ENCODE measurements at regions not wholly inside any gene's neighbourhood (a gene's known extent, or its start where the extent isn't known, plus 50 kb on each side); places are given as distances from the start of the nearest gene placed in this dataset.
"Not testable (repeated sequence)": the region's sequence is repeated elsewhere in the genome, so short reads cannot be mapped to it uniquely, and the experiment has no call there.

GRCh38 chr2:150207979-150208378 is 279.5 kb downstream of the RND3 start:
- Histone ChIP-seq H3K79me2 (ENCODE audit: control insufficient read depth, insufficient read depth, low read length) (no peaks in the 10 kb centered on the region), H3K27ac (ENCODE audit: insufficient read depth, low read length) (no peak overlapping the region), H3K4me3 (replicated peaks in 1 of 4; ENCODE audit: control extremely low read depth in 1 of 4, insufficient read depth in 1 of 4, low read depth in 3 of 4, low read length in 4 of 4) (no peak overlapping the region), H3K4me1 (ENCODE audit: control insufficient read depth, extremely low read depth, insufficient read depth, low read length) (peaks cover 6% of the 10 kb centered on the region), H3K36me3 (ENCODE audit: control insufficient read depth, insufficient read depth, low read length) (no peaks in the 10 kb centered on the region), H3K4me2 (ENCODE audit: extremely low read depth, insufficient read depth, low read length) (no peak overlapping the region), H3K9ac (ENCODE audit: insufficient read depth, low read length) (no peak overlapping the region), H2AFZ (ENCODE audit: low read length) (no peak overlapping the region), H3K27me3 (ENCODE audit: control insufficient read depth, insufficient read depth, low read length) (no peaks in the 10 kb centered on the region), H3K9me3 (ENCODE audit: control insufficient read depth, insufficient read depth, low read depth, low read length) (no peaks in the 10 kb centered on the region), H4K20me1 (ENCODE audit: control insufficient read depth, extremely low read depth, insufficient read depth, low read length) (no peaks in the 10 kb centered on the region)
- DNase-seq (ENCODE audit: low read depth in 2 of 2), result no peak
- TF ChIP-seq EZH2 (IDR thresholded peaks at IDR 0.05; ENCODE audit: low read length, missing control alignments), result no peak
- TF ChIP-seq CTCF (conservative IDR thresholded peaks at IDR 0.05 in 1 of 2, IDR thresholded peaks at IDR 0.05 in 1 of 2; ENCODE audit: low read depth in 1 of 2, low read length in 2 of 2), result no peak

- H3K79me2 ChIP-seq (ENCODE audit: control insufficient read depth, insufficient read depth, low read length), result no peaks in the 10 kb centered on the region
- no peaks in the 10 kb centered on the region for H3K4me1 ChIP-seq (ENCODE audit: control insufficient read depth, extremely low read depth, insufficient read depth, low read length)
- no peaks in the 10 kb centered on the region for H3K9me3 ChIP-seq (ENCODE audit: control insufficient read depth, insufficient read depth, low read depth, low read length)
- H3K27ac ChIP-seq (ENCODE audit: insufficient read depth, low read length), result no peak overlapping the region
- H4K20me1 ChIP-seq (ENCODE audit: control insufficient read depth, extremely low read depth, insufficient read depth, low read length), result no peaks in the 10 kb centered on the region
- H3K4me3 ChIP-seq (replicated peaks in 1 of 4; ENCODE audit: control extremely low read depth in 1 of 4, insufficient read depth in 1 of 4, low read depth in 3 of 4, low read length in 4 of 4), result no peak overlapping the region
- H3K27me3 ChIP-seq (ENCODE audit: control insufficient read depth, insufficient read depth, low read length), result no peaks in the 10 kb centered on the region
- no peaks in the 10 kb centered on the region for H3K36me3 ChIP-seq (ENCODE audit: control insufficient read depth, insufficient read depth, low read length)
- H3K4me2 ChIP-seq (ENCODE audit: extremely low read depth, insufficient read depth, low read length), result no peak overlapping the region
- TF ChIP-seq EZH2 (IDR thresholded peaks at IDR 0.05; ENCODE audit: low read length, missing control alignments), result no peak
- no peak overlapping the region for H2AFZ ChIP-seq (ENCODE audit: low read length)
- H3K9ac ChIP-seq (ENCODE audit: insufficient read depth, low read length), result no peak overlapping the region
- DNase-seq (ENCODE audit: low read depth in 2 of 2), result peak; percentile 69 to 87
Measured at GRCh38 chr2:150204451-150204850, 283.0 kb downstream of the RND3 start.

- not testable (repeated sequence) for H2AFZ ChIP-seq (ENCODE audit: low read length); H3K27me3 ChIP-seq (ENCODE audit: control insufficient read depth, insufficient read depth, low read length); H3K4me2 ChIP-seq (ENCODE audit: extremely low read depth, insufficient read depth, low read length); H3K4me3 ChIP-seq (replicated peaks in 1 of 4; ENCODE audit: control extremely low read depth in 1 of 4, insufficient read depth in 1 of 4, low read depth in 3 of 4, low read length in 4 of 4); H3K4me1 ChIP-seq (ENCODE audit: control insufficient read depth, extremely low read depth, insufficient read depth, low read length); H4K20me1 ChIP-seq (ENCODE audit: control insufficient read depth, extremely low read depth, insufficient read depth, low read length); H3K9me3 ChIP-seq (ENCODE audit: control insufficient read depth, insufficient read depth, low read depth, low read length); H3K27ac ChIP-seq (ENCODE audit: insufficient read depth, low read length); H3K79me2 ChIP-seq (ENCODE audit: control insufficient read depth, insufficient read depth, low read length); H3K36me3 ChIP-seq (ENCODE audit: control insufficient read depth, insufficient read depth, low read length); H3K9ac ChIP-seq (ENCODE audit: insufficient read depth, low read length)
- peak in 1 of 2 donors; percentile 21 for DNase-seq (ENCODE audit: low read depth in 2 of 2)
Measured at GRCh38 chr2:150194816-150195215, 292.7 kb downstream of the RND3 start.

- Histone ChIP-seq H3K27ac (ENCODE audit: insufficient read depth, low read length) (no peak overlapping the region), H3K36me3 (ENCODE audit: control insufficient read depth, insufficient read depth, low read length) (no peaks in the 10 kb centered on the region), H3K4me3 (replicated peaks in 1 of 4; ENCODE audit: control extremely low read depth in 1 of 4, insufficient read depth in 1 of 4, low read depth in 3 of 4, low read length in 4 of 4) (no peak overlapping the region), H3K27me3 (ENCODE audit: control insufficient read depth, insufficient read depth, low read length) (no peaks in the 10 kb centered on the region), H3K79me2 (ENCODE audit: control insufficient read depth, insufficient read depth, low read length) (no peaks in the 10 kb centered on the region), H2AFZ (ENCODE audit: low read length) (no peak overlapping the region), H3K9ac (ENCODE audit: insufficient read depth, low read length) (no peak overlapping the region), H4K20me1 (ENCODE audit: control insufficient read depth, extremely low read depth, insufficient read depth, low read length) (no peaks in the 10 kb centered on the region), H3K4me1 (ENCODE audit: control insufficient read depth, extremely low read depth, insufficient read depth, low read length) (no peaks in the 10 kb centered on the region), H3K4me2 (ENCODE audit: extremely low read depth, insufficient read depth, low read length) (no peak overlapping the region), H3K9me3 (ENCODE audit: control insufficient read depth, insufficient read depth, low read depth, low read length) (no peaks in the 10 kb centered on the region)
- TF ChIP-seq EZH2 (IDR thresholded peaks at IDR 0.05; ENCODE audit: low read length, missing control alignments), result no peak
- no peak for DNase-seq (ENCODE audit: low read depth in 2 of 2)
Measured at GRCh38 chr2:150192701-150193100, 294.8 kb downstream of the RND3 start.

Data from fibroblast of lung (primary cell).